Spleen (tissue), 11 donors: ENCODE measurements at regions not wholly inside any gene's neighbourhood (a gene's known extent, or its start where the extent isn't known, plus 50 kb on each side); places are given as distances from the start of the nearest gene placed in this dataset.

Source experiments
- DNase-seq: peaks from one replicate; pipeline ENCODE4 v3.0.0-alpha.2; 2020
- H3K27ac ChIP-seq, 8 donors: fragments of 200-600 bp; sonication (generic) in 7 of 8; 1 replicate in 4 of 8; 2 replicates in 4 of 8; pipeline versions ENCODE4 v1.5.0 to v1.8.0; 2016 to 2021; ENCODE audit warnings: inconsistent platforms in 4 of 8, mild to moderate bottlenecking in 4 of 8, moderate library complexity in 1 of 8
- H3K27me3 ChIP-seq, 7 donors: fragments of 200-600 bp; sonication (generic) in 6 of 7; replicated peaks in 1 of 7; 1 replicate in 4 of 7; 2 replicates in 3 of 7; pipeline versions ENCODE4 v1.5.0 to v1.8.0; 2016 to 2021; ENCODE audit warnings: inconsistent platforms in 3 of 7, mild to moderate bottlenecking in 1 of 7
- H3K36me3 ChIP-seq, 6 donors: fragments of 200-600 bp; sonication (generic) in 5 of 6; 1 replicate in 4 of 6; 2 replicates in 2 of 6; pipeline versions ENCODE4 v1.5.0 to v1.8.0; 2016 to 2021; ENCODE audit warnings: inconsistent platforms in 2 of 6
- H3K4me1 ChIP-seq, 6 donors: fragments of 200-600 bp; sonication (generic) in 5 of 6; 1 replicate in 3 of 6; 2 replicates in 3 of 6; pipeline versions ENCODE4 v1.5.0 to v1.8.0; 2016 to 2021; ENCODE audit warnings: inconsistent platforms in 3 of 6
- H3K4me3 ChIP-seq, 8 donors: fragments of 200-600 bp; sonication (generic) in 7 of 8; 1 replicate in 4 of 8; 2 replicates in 4 of 8; pipeline versions ENCODE4 v1.5.0 to v1.8.0; 2016 to 2021; ENCODE audit warnings: inconsistent platforms in 4 of 8, mild to moderate bottlenecking in 4 of 8, moderate library complexity in 2 of 8
- H3K9me3 ChIP-seq, 8 donors: fragments of 200-600 bp; sonication (generic) in 7 of 8; 1 replicate in 4 of 8; 2 replicates in 4 of 8; pipeline versions ENCODE4 v1.5.0 to v1.8.0; 2016 to 2021; ENCODE audit warnings: inconsistent platforms in 4 of 8
- CTCF ChIP-seq, 11 experiments: fragments of 200-600 bp in 7 of 11; fragments of 450-650 bp in 4 of 11; sonication (generic) in 4 of 11; IDR thresholded peaks in 8 of 11; conservative IDR thresholded peaks in 3 of 11; 1 replicate in 7 of 11; 2 replicates in 4 of 11; pipeline versions ENCODE4 v1.4.0 to v1.8.0; 2016 to 2021; ENCODE audit warnings: antibody characterized with exemption in 11 of 11, inconsistent platforms in 4 of 11, mild to moderate bottlenecking in 1 of 11
- POLR2A ChIP-seq, 3 donors: fragments of 450-650 bp; IDR thresholded peaks; one replicate each; pipeline ENCODE4 v1.5.1; 2017; ENCODE audit warnings: antibody characterized with exemption in 3 of 3, mild to moderate bottlenecking in 1 of 3
- POLR2AphosphoS5 ChIP-seq, 3 donors: sonication (generic); formaldehyde crosslinking; IDR thresholded peaks; one replicate each; pipeline ENCODE4 v1.5.1; 2017; ENCODE audit warnings: antibody characterized with exemption in 3 of 3
- WGBS, 5 donors: extraction: QIAGEN DNeasy Blood & Tissue Kit in 3 of 5; methylation state at CpG; one replicate each; pipeline versions ENCODE4 v1.1.5 to v1.1.7; 2013 to 2018; 5-methylcytosine and 5-hydroxymethylcytosine counted together
- intact Hi-C: fragments of 100-400 bp; cut with DNase I; formaldehyde crosslinking; loops from one replicate; pipeline ENCODE4 v1.15.0; 2023; ENCODE audit warnings: low total_unique reads
- donor health status: healthy with polysubstance abuse.
- donor health status: DM: no; HTN: no; CAD: no; lungs with moderate emphysema.
- donor health status: DM: no; HTN: no; CAD: no.
- donor health status: Bipolar disorder and iron deficiency.
- donor health status: healthy.
- donor health status: DM: no; HTN: no; CAD: no.
- donor health status: DM: yes; HTN: yes; CAD: no.

DNA sequence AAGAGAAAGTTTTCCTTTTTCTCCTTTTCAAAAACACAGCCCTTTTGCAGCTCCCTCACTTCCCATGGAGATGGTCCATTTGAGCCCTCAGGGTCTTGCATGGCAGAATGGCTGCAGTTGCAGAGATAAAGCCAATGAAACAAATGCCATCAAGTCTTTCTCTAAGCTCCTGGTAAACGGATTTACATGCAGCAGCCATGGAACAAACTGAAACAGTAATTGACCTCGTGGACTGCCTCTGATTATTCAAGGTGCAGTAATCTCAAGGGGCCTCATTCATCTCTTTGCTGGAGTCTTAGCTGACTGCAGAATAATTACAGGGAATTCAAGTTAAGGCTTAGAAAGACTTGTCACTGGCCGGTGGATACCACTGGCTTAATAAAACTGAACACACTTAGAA is 125.1 kb downstream of the SQOR start:
- Histone ChIP-seq H3K27me3 (peaks cover 0 to 6% (median 0%) of the 10 kb centered on the region in 7 donors), H3K4me3 (no peak overlapping the region), H3K36me3 (no peaks in the 10 kb centered on the region), H3K27ac (no peak overlapping the region), H3K4me1 (no peaks in the 10 kb centered on the region), H3K9me3 (no peaks in the 10 kb centered on the region)
- DNase-seq: no peak
- 57 to 71% (median 64%) methylated on average over 3 of the region's 3 CpGs for WGBS, 5 donors
- intact Hi-C loops: no loop called here
- no peak for TF ChIP-seq POLR2A (IDR thresholded peaks at IDR 0.05)
- TF ChIP-seq CTCF (IDR thresholded peaks at IDR 0.05 in 8 of 11, conservative IDR thresholded peaks at IDR 0.05 in 3 of 11): no peak
- TF ChIP-seq POLR2AphosphoS5 (IDR thresholded peaks at IDR 0.05): no peak

- Histone ChIP-seq H3K9me3 (no peaks in the 10 kb centered on the region), H3K27me3 (peaks cover 0 to 6% (median 0%) of the 10 kb centered on the region in 7 donors), H3K36me3 (no peaks in the 10 kb centered on the region), H3K27ac (no peak overlapping the region), H3K4me3 (no peak overlapping the region), H3K4me1 (no peaks in the 10 kb centered on the region)
- TF ChIP-seq CTCF (IDR thresholded peaks at IDR 0.05 in 8 of 11, conservative IDR thresholded peaks at IDR 0.05 in 3 of 11): no peak
- no peak for TF ChIP-seq POLR2AphosphoS5 (IDR thresholded peaks at IDR 0.05)
- no peak for TF ChIP-seq POLR2A (IDR thresholded peaks at IDR 0.05)
- no peak for DNase-seq
- WGBS, 5 donors: 58 to 81% (median 67%) methylated on average over 1 of the region's 1 CpG
- intact Hi-C loops: no loop called here
These were observed 127.9 kb downstream of the SQOR start for GRCh38 chr15:45762726-45763125.

GRCh38 chr15:45763170-45763869 is 128.5 kb downstream of the SQOR start:
- 87 to 93% (median 89%) methylated on average over 6 of the region's 6 CpGs for WGBS, 5 donors
- TF ChIP-seq POLR2A (IDR thresholded peaks at IDR 0.05) (no peak), POLR2AphosphoS5 (IDR thresholded peaks at IDR 0.05) (no peak), CTCF (IDR thresholded peaks at IDR 0.05 in 8 of 11, conservative IDR thresholded peaks at IDR 0.05 in 3 of 11) (no peak)
- Histone ChIP-seq H3K9me3 (no peaks in the 10 kb centered on the region), H3K27ac (no peak overlapping the region), H3K36me3 (no peaks in the 10 kb centered on the region), H3K4me3 (no peak overlapping the region), H3K27me3 (peaks cover 0 to 6% (median 0%) of the 10 kb centered on the region in 7 donors), H3K4me1 (no peaks in the 10 kb centered on the region)
- DNase-seq: no peak
- intact Hi-C loops: no loop called here

DNA sequence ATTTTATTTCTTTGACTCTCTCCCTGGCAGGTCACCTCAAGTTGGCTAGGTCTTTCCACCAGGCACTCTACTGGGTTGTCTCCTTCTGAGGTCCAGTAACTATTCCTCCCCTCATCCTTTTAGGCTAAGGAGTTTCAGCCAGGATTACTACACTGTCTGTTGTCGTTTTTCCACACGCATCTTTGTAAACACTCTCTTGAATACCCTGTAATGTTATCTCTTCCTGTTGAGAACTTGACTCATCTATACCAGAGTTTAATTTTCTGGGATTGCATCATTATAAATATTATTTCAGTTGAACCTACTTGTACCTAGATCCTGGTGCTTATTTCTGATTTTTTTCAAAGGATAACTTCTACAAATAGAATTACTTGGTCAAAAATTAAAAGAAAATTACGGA is 138.3 kb downstream of the SQOR start:
- H3K27ac ChIP-seq: no peak overlapping the region
- no peaks in the 10 kb centered on the region for H3K4me1 ChIP-seq
- no peaks in the 10 kb centered on the region for H3K36me3 ChIP-seq
- peaks cover 0 to 9% (median 0%) of the 10 kb centered on the region in 7 donors for H3K27me3 ChIP-seq
- no peaks in the 10 kb centered on the region for H3K9me3 ChIP-seq
- no peak for DNase-seq
- H3K4me3 ChIP-seq: no peak overlapping the region
- TF ChIP-seq CTCF (IDR thresholded peaks at IDR 0.05 in 8 of 11, conservative IDR thresholded peaks at IDR 0.05 in 3 of 11): no peak
- WGBS, 5 donors: 52 to 85% (median 72%) methylated on average over 3 of the region's 3 CpGs
- intact Hi-C loops: no loop called here
